ENCODE measurements at regions not wholly inside any gene's neighbourhood (a gene's known extent, or its start where the extent isn't known, plus 50 kb on each side); places are given as distances from the start of the nearest gene placed in this dataset.

DNA sequence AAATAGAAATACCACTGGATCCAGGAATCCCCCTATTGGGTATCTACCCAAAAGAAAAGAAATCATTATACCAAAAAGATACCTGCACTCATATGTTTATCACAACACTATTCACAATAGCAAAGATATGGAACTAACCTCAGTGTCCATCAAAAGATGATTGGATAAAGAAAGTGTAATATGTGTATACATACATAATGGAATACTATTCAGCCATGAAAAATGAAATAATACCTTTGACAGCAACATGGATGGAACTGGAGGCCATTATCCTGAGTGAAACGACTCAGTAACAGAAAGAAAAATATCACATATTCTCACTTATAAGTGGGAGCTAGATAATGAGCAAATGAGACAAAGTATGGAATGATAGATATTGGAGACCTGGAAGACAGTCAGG is 74.2 kb upstream of the TLR3 start:
- WGBS, 2 donors = 76 to 81% methylated on average over 1 of the region's 1 CpG
- intact Hi-C loops (cut with DNase I) = loop anchor here in 1 of 10 donors (10.0 kb wide), 1 partner anchor 70 kb away; no protein-coding TSS in a partner anchor
- Histone ChIP-seq H3K9me3 (no peaks in the 10 kb centered on the region), H3K4me3 (no peak overlapping the region), H3K27ac (no peak overlapping the region), H3K4me1 (peaks cover 0 to 15% (median 0%) of the 10 kb centered on the region in 9 donors), H3K27me3 (no peaks in the 10 kb centered on the region), H3K36me3 (no peaks in the 10 kb centered on the region)
- DNase-seq (no peak), ATAC-seq (no peak)
- TF ChIP-seq, protein P1, sequence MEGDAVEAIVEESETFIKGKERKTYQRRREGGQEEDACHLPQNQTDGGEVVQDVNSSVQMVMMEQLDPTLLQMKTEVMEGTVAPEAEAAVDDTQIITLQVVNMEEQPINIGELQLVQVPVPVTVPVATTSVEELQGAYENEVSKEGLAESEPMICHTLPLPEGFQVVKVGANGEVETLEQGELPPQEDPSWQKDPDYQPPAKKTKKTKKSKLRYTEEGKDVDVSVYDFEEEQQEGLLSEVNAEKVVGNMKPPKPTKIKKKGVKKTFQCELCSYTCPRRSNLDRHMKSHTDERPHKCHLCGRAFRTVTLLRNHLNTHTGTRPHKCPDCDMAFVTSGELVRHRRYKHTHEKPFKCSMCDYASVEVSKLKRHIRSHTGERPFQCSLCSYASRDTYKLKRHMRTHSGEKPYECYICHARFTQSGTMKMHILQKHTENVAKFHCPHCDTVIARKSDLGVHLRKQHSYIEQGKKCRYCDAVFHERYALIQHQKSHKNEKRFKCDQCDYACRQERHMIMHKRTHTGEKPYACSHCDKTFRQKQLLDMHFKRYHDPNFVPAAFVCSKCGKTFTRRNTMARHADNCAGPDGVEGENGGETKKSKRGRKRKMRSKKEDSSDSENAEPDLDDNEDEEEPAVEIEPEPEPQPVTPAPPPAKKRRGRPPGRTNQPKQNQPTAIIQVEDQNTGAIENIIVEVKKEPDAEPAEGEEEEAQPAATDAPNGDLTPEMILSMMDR (IDR thresholded peaks at IDR 0.05) = no peak

DNA sequence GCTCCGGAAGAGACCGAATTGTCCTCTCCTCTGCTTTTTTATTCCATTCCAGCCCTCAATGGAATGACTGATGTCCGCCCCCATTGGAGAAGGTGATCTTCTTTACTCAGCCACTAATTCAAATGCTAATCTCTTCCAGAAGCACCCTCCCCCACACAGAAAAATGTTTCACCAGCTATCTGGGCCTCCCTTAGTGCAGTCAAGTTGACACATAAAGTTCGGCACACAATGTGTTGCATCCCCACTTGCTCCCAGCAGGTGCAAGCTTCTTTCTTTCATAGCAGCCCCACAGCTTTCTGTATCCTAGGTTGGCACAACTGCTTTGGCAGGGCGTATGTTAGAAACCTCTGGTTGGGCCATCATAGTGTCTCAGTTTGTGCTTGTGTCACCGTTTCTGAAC is 73.3 kb upstream of the TLR3 start:
- Histone ChIP-seq H3K4me1 (peaks cover 0 to 15% (median 0%) of the 10 kb centered on the region in 9 donors), H3K27me3 (no peaks in the 10 kb centered on the region), H3K27ac (no peak overlapping the region), H3K4me3 (no peak overlapping the region), H3K36me3 (no peaks in the 10 kb centered on the region), H3K9me3 (no peaks in the 10 kb centered on the region)
- intact Hi-C loops (cut with DNase I) = loop anchor here in 1 of 10 donors (10.0 kb wide), 1 partner anchor 71 kb away; no protein-coding TSS in a partner anchor
- ATAC-seq = no peak
- TF ChIP-seq, protein P1 (IDR thresholded peaks at IDR 0.05) = no peak
- WGBS, 2 donors = 94 to 95% methylated on average over 6 of the region's 6 CpGs
- DNase-seq = no peak

DNA sequence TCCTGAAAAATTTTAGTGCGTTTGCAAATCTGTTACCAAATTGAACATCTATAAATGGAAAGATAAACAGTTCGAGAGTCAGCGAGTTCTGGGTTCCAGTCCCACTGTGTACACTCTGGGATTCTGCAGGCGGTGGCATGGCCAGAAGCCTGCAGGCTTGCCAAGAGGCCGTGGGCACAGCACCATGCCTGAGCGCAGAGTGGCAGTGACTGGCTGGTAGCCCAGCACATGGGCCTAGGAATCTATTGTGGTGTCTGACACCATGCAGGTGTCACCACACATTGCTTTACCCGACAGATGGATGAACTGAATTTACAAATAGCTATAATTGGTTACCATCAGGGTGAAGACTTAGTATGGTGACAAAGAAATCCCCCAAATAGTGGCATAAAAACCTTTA is 71.7 kb upstream of the TLR3 start:
- peak; percentile 27 to 65 for DNase-seq
- TF ChIP-seq, protein P1 (IDR thresholded peaks at IDR 0.05) = no peak
- H3K4me1 ChIP-seq = peaks cover 0 to 12% (median 0%) of the 10 kb centered on the region in 9 donors
- 57 to 65% methylated on average over 7 of the region's 7 CpGs for whole genome bisulfite sequencing, 2 donors
- peak in 7 of 8 donors; percentile 73 to 87 (median 84) for ATAC-seq
- H3K36me3 ChIP-seq = no peaks in the 10 kb centered on the region
- no peaks in the 10 kb centered on the region for H3K27me3 ChIP-seq
- no peak overlapping the region for H3K27ac ChIP-seq
- intact Hi-C loops (cut with DNase I) = loop anchor here in 1 of 10 donors (10.0 kb wide), 1 partner anchor 72 kb away; no protein-coding TSS in a partner anchor
- no peak overlapping the region for H3K4me3 ChIP-seq
- H3K9me3 ChIP-seq = no peaks in the 10 kb centered on the region

DNA sequence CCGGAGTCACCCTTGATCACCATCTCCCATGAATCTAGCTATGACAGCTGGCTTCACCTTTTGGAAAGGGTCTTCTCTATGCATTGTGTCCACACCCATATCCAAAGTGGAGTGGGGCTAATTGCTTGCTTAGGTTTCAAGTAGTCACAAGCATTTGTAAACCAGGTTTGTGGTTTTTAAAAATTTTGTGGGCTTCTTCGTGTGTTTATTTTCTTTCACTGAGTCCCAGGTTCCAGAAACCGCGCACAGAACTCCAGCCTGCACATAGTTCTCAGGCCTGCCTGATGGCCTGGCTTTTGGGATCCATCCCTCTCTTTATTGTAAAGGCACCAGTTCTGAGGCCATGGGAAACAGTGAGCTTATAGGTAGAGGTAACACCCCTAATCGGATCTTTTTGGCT is 70.2 kb upstream of the TLR3 start:
- TF ChIP-seq, protein P1 (IDR thresholded peaks at IDR 0.05) = no peak
- intact Hi-C loops (cut with DNase I) = loop anchor here in 1 of 10 donors (10.0 kb wide), 1 partner anchor 74 kb away; no protein-coding TSS in a partner anchor
- DNase-seq (no peak), ATAC-seq (no peak)
- peak overlapping the region in 8 of 10 donors; percentile 9 to 70 (median 53) for H3K27ac ChIP-seq
- 91 to 93% methylated on average over 5 of the region's 5 CpGs for WGBS, 2 donors
- no peaks in the 10 kb centered on the region for H3K36me3 ChIP-seq
- peaks cover 0 to 7% (median 0%) of the 10 kb centered on the region in 9 donors for H3K4me1 ChIP-seq
- no peaks in the 10 kb centered on the region for H3K9me3 ChIP-seq
- H3K4me3 ChIP-seq = no peak overlapping the region
- no peaks in the 10 kb centered on the region for H3K27me3 ChIP-seq
